GM19468 (cell line): ENCODE measurements at regions not wholly inside any gene's neighbourhood (a gene's known extent, or its start where the extent isn't known, plus 50 kb on each side); places are given as distances from the start of the nearest gene placed in this dataset.

Experiments used
- ATAC-seq: cut with Tn5 transposase; IDR thresholded peaks from one replicate; pipeline ENCODE4 v1.9.1; 2021; ENCODE audit warnings: mild to moderate bottlenecking, moderate library complexity, moderate number of reproducible peaks; ENCODE audit not compliant: unreplicated experiment; ENCODE audit errors: extremely low read depth

GRCh38 chr14:98175436-98175835 is 1096.6 kb downstream of the BCL11B start:
- ATAC-seq, result no peak

GRCh38 chr14:98175881-98176280 is 1096.1 kb downstream of the BCL11B start:
- ATAC-seq, result no peak

GRCh38 chr14:98176892-98177291 is 1095.1 kb downstream of the BCL11B start:
- ATAC-seq, result no peak

GRCh38 chr14:98177551-98177950 is 1094.4 kb downstream of the BCL11B start:
- no peak for ATAC-seq

- ATAC-seq, result no peak
These were observed 1090.8 kb downstream of the BCL11B start for GRCh38 chr14:98181241-98181640.

DNA sequence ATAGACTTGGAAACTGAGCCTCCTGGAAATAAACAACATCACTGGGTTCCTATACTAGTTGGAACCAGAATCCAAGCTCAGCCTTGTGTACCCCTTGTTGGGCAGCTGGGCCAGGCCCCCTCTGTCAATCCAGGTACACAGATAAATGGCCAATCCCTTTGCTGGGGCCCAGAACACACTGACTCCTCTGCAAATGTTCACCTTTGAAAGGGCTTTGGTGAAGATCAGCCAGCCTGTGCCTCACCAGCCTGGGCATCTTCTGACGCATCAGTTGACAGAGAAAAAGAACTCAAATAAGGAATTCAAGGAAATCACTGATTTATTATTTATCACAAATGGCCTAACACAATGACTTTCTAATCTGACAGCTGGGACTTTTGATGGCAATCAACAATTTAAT is 1090.2 kb downstream of the BCL11B start:
- no peak for ATAC-seq

GRCh38 chr14:98182393-98183055 is 1089.5 kb downstream of the BCL11B start:
- ATAC-seq, result no peak

DNA sequence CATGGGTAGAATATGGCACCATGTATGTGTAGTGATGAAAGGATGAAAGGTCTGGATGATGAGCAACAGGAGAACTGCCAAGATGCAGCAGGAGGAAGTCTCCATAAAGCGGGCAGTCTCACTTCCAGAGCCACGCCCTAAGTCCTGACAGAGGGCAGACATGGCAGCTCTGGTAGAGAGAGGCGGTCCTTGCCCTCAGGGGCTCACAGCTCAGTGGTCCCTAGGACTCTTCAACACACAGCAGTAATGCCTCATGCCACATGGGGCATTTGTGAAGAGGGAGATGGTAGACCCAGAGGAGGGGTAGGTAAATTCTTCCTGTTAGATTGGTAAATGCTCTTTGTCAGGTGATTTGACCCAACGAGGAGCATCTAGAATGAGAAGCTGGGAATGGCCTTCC is 1088.4 kb downstream of the BCL11B start:
- ATAC-seq, result no peak

DNA sequence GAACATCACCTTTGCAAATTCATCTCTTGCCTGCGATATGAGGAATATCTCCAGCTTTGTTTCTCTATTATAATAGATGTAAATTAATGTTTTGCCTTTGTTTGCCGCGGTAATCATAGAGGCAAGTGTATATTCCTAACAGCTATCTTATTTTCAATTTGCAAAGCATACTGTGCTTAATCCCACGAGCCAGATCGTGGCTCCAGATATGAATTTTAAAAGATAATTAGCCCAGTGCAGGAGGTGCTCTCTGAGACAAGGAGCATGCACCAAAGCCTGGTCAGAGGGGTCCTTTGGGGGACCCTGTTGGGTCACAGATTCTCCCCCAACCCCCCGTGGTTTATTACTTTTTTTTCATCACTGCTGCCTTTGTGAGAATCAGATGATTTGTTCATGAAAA is 1087.5 kb downstream of the BCL11B start:
- ATAC-seq, result no peak

GRCh38 chr14:98185036-98185435 is 1087.0 kb downstream of the BCL11B start:
- no peak for ATAC-seq

GRCh38 chr14:98186140-98186539 is 1085.9 kb downstream of the BCL11B start:
- no peak for ATAC-seq

DNA sequence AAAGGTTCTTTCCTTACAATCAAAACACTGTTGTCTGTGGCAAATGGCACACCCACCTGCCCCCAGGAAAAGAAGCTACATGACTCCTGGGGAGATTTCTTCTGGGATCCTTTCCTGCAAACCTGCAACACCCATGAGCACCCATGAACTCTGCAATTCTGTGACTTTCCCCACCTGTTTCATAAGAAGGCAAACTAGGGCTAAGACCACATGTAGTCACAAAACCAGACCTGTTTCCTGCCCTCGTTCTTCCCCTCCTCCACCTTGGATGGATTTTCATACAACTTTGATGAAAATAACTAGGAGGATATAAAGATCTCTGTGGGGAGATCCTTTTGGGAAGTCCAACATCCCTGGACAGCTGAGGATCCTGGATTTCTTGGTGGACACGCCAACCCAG is 1084.7 kb downstream of the BCL11B start:
- ATAC-seq, result no peak

GRCh38 chr14:98189062-98189461 is 1082.9 kb downstream of the BCL11B start:
- ATAC-seq, result no peak

DNA sequence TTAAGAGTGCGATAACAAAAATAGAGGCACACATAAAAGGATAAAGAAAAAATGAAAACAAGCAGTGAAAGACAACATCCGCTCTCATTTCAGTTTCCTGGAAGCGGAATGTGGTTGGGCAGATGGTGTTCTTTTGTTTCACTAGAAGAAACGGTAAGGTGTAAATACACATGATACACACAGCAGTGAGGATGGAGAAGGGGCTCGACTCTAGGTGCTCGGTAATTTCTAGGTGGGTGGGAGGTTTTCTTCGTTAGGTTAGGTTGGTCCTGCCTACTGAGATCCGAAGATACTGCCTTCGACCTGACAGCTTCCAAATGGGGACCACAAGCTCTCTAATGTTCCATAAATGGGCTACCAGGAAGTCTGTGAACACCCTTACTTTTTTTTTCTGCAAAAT is 1082.5 kb downstream of the BCL11B start:
- ATAC-seq, result no peak

GRCh38 chr14:98189944-98190343 is 1082.1 kb downstream of the BCL11B start:
- no peak for ATAC-seq

- no peak for ATAC-seq
These were observed 1079.1 kb downstream of the BCL11B start for GRCh38 chr14:98192946-98193345.

DNA sequence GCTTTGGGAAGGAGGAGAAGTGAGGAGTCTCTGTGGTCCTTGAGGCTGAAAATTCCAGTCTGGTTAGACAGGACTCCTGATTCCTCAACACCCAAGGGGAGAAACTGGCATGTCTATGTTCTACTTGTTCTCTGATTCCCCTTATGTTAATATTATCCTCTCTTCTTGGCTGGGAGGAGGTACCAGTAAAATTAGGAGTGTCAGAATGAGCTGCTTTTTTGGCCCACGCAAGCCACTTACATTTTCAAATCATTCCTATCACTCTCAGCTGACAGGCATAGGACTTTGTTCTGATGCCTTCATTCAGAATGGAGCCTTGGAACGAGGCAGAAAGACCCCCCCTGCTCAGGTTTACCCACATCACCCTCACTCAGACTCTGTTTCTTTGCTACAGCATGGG is 1077.2 kb downstream of the BCL11B start:
- ATAC-seq, result no peak

- no peak for ATAC-seq
These were observed 1076.7 kb downstream of the BCL11B start for GRCh38 chr14:98195256-98195655.

DNA sequence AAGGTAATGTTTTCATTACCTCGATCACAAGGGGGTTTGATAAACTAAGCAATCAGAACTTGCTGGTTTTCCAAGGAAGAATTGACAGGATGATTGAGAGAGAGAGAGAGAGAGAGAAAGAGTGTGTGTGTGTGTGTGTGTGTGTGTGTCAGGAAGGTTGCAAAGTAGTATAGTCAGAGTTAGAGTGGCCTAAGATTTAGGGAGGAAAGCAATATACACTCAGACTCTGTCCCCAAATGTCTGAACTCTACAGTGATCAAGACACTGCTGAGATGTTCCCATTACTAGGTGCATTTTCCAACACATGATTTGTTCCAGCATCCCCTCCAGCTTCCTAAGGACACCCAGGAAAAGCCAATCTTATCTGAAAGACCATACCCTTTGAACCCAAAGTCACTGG is 1074.1 kb downstream of the BCL11B start:
- no peak for ATAC-seq

- ATAC-seq, result no peak
These were observed 1073.6 kb downstream of the BCL11B start for GRCh38 chr14:98198385-98198784.

- ATAC-seq, result no peak
These were observed 1071.4 kb downstream of the BCL11B start for GRCh38 chr14:98200601-98201000.

DNA sequence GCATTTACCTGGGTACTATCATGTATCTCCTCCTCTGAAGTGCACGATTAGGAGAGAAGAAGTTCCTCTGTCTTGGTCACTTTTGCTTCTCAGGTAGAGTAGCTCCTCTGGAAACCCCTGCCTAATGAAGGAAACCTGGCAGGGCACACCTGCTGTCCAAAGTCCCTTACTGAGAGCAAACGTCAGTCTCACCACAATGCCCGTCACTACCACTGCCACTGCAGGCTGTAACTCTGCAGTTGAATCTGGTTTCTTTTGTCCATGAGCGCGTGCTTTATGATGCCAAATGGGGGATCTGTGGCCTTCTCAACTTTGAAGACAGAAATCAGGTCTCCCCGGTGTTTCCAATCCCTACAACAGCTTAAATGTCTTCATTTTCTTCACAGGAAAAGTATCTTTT is 1068.6 kb downstream of the BCL11B start:
- ATAC-seq, result no peak

DNA sequence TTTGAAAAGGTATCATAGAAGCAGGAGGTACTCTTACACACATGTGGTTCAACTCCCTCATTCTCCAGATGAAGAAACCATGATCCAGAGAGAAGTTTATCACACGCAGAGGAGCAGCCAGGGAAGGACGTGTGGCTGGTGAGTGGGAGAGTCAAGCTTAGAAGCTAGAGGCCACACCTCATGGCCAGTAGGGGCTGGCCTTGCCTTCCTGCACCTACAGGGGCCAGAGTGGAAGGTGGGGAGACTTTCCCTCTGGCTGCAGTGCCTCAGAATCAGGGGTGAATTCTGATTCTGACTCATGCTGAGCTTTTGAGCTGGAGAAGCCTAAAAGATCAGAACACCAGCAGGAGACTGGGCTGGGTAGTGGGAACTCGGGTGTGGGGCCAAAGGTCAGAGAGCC is 1067.9 kb downstream of the BCL11B start:
- no peak for ATAC-seq
